GM12891 (cell line): ENCODE measurements at regions not wholly inside any gene's neighbourhood (a gene's known extent, or its start where the extent isn't known, plus 50 kb on each side); places are given as distances from the start of the nearest gene placed in this dataset.

Experiments used
- POLR2AphosphoS5 ChIP-seq: IDR thresholded peaks from 2 replicates; pipeline ENCODE4 v1.6.1; 2011; ENCODE audit warnings: low read depth, low read length, control low read depth
- TAF1 ChIP-seq: IDR thresholded peaks from 2 replicates; pipeline ENCODE4 v1.6.1; 2011; ENCODE audit warnings: low read depth, low read length, control low read depth

DNA sequence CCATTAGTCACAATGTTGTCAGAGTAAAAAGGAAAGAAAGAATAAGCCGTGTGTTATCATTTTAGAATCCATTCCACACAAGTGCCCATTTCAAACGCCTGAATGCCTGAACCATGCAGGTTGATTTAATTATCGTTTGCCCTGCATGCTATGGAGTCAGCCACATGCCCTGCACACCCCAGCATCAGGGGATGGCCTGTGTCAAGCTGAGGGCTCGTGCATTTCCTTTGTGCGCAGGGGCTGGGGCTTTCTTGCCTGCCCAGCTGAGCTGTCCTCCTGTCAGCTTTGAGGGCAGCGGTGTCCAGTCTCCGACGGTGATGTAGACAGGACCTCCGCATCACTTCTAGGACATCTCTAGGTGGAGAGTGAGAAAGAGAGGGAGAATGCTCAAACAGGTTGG lies 200.4 kb downstream of the TSN start:
- TF ChIP-seq POLR2AphosphoS5: no peak
- no peak for TF ChIP-seq TAF1
